ENCODE measurements at regions not wholly inside any gene's neighbourhood (a gene's known extent, or its start where the extent isn't known, plus 50 kb on each side); places are given as distances from the start of the nearest gene placed in this dataset.

DNA sequence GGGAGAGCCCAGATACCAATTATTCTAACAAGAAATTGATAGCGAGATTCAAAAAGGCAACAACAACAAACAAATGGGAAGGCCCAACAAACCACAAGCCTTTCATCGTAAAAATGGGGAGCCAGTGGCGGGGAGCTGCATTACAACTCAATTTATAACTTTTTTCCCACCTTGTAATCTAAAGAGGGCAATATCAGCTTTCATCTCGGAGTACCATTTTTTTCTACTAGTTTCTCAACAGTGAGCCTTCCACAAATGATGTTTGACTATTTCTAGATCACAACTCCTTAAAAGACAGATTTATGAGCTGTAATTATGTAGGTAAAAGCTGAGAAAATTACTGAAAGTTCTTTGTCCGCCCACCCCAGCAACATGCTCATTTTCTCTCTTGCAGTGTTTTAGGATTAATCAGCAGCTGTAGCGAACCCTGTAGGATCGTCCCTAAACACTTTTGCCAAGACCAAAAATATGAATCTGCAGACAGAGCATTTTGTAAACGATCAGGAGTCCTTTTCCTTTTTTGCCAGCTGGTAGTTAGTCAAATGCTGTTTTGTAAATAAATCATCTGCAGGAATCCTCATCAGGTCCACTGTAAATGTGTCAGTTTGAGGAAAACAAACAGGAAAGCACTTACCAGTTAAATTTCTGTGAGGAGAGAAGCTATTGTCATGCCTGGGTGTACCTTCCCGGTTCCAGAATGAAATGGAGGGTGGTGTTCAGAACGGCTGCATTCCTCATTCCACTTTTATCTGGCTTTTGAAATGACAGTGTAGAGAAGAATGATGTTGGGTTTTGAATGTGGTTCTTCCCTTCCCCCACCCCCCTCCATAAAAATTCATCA lies 53.2 kb downstream of the EEF1B2 start (continued):
- TF ChIP-seq PRDM10 (tag by site-specific recombination; IDR thresholded peaks at IDR 0.05) (peak; percentile 66; the same call in 1 of the 2 replicates), ZNF747 (tag by site-specific recombination; IDR thresholded peaks at IDR 0.05) (no peak), ZFP3 (tag by site-specific recombination; IDR thresholded peaks at IDR 0.05; ENCODE audit: low read depth) (no peak), ZBTB10 (tag by site-specific recombination; IDR thresholded peaks at IDR 0.05) (no peak), IKZF3 (tag by site-specific recombination; IDR thresholded peaks at IDR 0.05) (peak; percentile 30), ZSCAN18 (tag by site-specific recombination; IDR thresholded peaks at IDR 0.05) (no peak), ZNF280C (tag by site-specific recombination; IDR thresholded peaks at IDR 0.05) (no peak), ZNF621 (tag by site-specific recombination; IDR thresholded peaks at IDR 0.05) (no peak), ZNF596 (tag by site-specific recombination; IDR thresholded peaks at IDR 0.05) (no peak), ZNF169 (tag by site-specific recombination; IDR thresholded peaks at IDR 0.05) (no peak), ZNF501 (tag by site-specific recombination; IDR thresholded peaks at IDR 0.05) (no peak), SP2 (tag by site-specific recombination; IDR thresholded peaks at IDR 0.05) (no peak), BCL6B (tag by site-specific recombination; IDR thresholded peaks at IDR 0.05) (no peak; the same call in 1 of the 2 replicates), ZNF366 (tag by site-specific recombination; conservative IDR thresholded peaks at IDR 0.05) (0 out of 2 replicates have a peak, but pooled peaks have one; percentile 10), ZNF138 (tag by site-specific recombination; IDR thresholded peaks at IDR 0.05; ENCODE audit: borderline replicate concordance) (no peak), ZNF391 (tag by site-specific recombination; IDR thresholded peaks at IDR 0.05; ENCODE audit: borderline replicate concordance, low read depth) (no peak), RBAK (tag by site-specific recombination; IDR thresholded peaks at IDR 0.05) (no peak), GLIS1 (tag by site-specific recombination; IDR thresholded peaks at IDR 0.05) (0 out of 2 replicates have a peak, but pooled peaks have one; percentile 17), ZNF239 (tag by site-specific recombination; IDR thresholded peaks at IDR 0.05) (no peak), PRDM6 (tag by site-specific recombination; IDR thresholded peaks at IDR 0.05) (peak; percentile 99)
- TF ChIP-seq, protein P1, sequence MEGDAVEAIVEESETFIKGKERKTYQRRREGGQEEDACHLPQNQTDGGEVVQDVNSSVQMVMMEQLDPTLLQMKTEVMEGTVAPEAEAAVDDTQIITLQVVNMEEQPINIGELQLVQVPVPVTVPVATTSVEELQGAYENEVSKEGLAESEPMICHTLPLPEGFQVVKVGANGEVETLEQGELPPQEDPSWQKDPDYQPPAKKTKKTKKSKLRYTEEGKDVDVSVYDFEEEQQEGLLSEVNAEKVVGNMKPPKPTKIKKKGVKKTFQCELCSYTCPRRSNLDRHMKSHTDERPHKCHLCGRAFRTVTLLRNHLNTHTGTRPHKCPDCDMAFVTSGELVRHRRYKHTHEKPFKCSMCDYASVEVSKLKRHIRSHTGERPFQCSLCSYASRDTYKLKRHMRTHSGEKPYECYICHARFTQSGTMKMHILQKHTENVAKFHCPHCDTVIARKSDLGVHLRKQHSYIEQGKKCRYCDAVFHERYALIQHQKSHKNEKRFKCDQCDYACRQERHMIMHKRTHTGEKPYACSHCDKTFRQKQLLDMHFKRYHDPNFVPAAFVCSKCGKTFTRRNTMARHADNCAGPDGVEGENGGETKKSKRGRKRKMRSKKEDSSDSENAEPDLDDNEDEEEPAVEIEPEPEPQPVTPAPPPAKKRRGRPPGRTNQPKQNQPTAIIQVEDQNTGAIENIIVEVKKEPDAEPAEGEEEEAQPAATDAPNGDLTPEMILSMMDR (tag by site-specific recombination; IDR thresholded peaks at IDR 0.05) = peak; percentile 6; the same call in 1 of the 2 replicates
- TF ChIP-seq, protein P2, sequence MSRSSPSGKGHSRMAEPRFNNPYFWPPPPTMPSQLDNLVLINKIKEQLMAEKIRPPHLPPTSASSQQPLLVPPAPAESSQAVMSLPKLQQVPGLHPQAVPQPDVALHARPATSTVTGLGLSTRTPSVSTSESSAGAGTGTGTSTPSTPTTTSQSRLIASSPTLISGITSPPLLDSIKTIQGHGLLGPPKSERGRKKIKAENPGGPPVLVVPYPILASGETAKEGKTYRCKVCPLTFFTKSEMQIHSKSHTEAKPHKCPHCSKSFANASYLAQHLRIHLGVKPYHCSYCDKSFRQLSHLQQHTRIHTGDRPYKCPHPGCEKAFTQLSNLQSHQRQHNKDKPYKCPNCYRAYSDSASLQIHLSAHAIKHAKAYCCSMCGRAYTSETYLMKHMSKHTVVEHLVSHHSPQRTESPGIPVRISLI (tag by site-specific recombination; IDR thresholded peaks at IDR 0.05) = peak; percentile 39; the same call in 1 of the 2 replicates
